ENCODE measurements at regions not wholly inside any gene's neighbourhood (a gene's known extent, or its start where the extent isn't known, plus 50 kb on each side); places are given as distances from the start of the nearest gene placed in this dataset.
A peak's percentile ranks its signal among the peaks of the same experiment; 100 is the strongest.

DNA sequence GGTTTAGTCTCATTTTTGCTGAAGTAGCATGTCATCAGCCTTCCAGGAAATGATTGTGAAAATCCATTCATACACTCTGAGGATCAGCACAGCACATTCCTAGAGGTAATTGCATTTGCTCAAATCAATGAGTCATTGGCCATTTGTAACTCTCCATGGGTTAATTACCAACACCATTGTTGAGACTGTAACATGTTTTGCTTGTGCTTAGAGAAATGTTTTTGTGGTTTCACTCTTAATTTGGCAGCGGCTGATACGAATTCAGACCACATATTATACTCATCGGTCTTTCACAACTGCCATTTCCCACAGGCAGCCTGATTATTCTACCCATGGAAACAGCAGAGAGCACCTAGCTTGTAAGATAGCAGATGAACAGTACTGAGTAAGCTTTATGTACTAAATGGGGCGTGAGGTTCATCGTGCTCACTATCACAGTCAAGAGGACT is 110.3 kb downstream of the NHLRC3 start:
- Histone ChIP-seq H3K27ac (ENCODE audit: low read depth in 2 of 2, low read length in 2 of 2) (no peak overlapping the region), H3K9ac (ENCODE audit: low read length in 3 of 3) (no peak overlapping the region), H3K9me3 (ENCODE audit: control insufficient read depth in 2 of 3, insufficient read depth in 1 of 3, low read length in 3 of 3) (no peaks in the 10 kb centered on the region), H3K27me3 (ENCODE audit: control insufficient read depth, insufficient read depth, low read length) (no peaks in the 10 kb centered on the region), H3K4me3 (ENCODE audit: low read length in 3 of 3) (no peak overlapping the region), H3K36me3 (ENCODE audit: control insufficient read depth in 2 of 3, insufficient read depth in 3 of 3, low read length in 3 of 3) (no peaks in the 10 kb centered on the region), H3K4me1 (ENCODE audit: control insufficient read depth in 2 of 3, insufficient read depth in 2 of 3, low read depth in 1 of 3, low read length in 3 of 3) (no peaks in the 10 kb centered on the region)
- TF ChIP-seq, protein P1, sequence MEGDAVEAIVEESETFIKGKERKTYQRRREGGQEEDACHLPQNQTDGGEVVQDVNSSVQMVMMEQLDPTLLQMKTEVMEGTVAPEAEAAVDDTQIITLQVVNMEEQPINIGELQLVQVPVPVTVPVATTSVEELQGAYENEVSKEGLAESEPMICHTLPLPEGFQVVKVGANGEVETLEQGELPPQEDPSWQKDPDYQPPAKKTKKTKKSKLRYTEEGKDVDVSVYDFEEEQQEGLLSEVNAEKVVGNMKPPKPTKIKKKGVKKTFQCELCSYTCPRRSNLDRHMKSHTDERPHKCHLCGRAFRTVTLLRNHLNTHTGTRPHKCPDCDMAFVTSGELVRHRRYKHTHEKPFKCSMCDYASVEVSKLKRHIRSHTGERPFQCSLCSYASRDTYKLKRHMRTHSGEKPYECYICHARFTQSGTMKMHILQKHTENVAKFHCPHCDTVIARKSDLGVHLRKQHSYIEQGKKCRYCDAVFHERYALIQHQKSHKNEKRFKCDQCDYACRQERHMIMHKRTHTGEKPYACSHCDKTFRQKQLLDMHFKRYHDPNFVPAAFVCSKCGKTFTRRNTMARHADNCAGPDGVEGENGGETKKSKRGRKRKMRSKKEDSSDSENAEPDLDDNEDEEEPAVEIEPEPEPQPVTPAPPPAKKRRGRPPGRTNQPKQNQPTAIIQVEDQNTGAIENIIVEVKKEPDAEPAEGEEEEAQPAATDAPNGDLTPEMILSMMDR (IDR thresholded peaks at IDR 0.05; ENCODE audit: borderline replicate concordance, extremely low read depth, insufficient read depth) = no peak
- no peak for DNase-seq
- intact Hi-C loops (cut with DNase I) = loop anchor here (10.0 kb wide), 1 partner anchor 466 kb away; no protein-coding TSS in a partner anchor
- no peak for FAIRE-seq

DNA sequence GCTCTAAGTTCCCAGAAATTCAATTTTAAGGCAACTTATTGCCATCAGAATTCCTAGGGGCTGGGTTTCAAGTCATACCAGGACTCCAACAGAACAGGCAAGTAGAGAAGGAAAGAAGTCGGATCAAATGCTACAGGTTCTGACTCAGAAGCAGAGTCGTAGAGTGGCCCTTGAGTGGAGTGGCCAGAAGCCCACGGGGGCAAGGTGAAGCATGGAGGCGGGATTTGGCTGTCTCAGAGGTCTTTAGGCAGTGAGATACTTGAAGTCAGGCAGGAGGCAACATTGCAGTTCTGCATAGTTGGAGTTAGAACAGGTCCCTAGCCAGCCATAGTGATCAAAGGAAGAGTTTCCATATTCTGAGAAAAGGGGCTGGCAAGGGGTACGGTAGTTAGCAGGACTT is 111.6 kb downstream of the NHLRC3 start:
- no peaks in the 10 kb centered on the region for H3K27me3 ChIP-seq (ENCODE audit: control insufficient read depth, insufficient read depth, low read length)
- no peaks in the 10 kb centered on the region for H3K4me1 ChIP-seq (ENCODE audit: control insufficient read depth in 2 of 3, insufficient read depth in 2 of 3, low read depth in 1 of 3, low read length in 3 of 3)
- H3K9me3 ChIP-seq (ENCODE audit: control insufficient read depth in 2 of 3, insufficient read depth in 1 of 3, low read length in 3 of 3) = no peaks in the 10 kb centered on the region
- TF ChIP-seq, protein P1 (IDR thresholded peaks at IDR 0.05; ENCODE audit: borderline replicate concordance, extremely low read depth, insufficient read depth) = no peak
- DNase-seq = peak in 1 of 5 donors; percentile 38
- no peak overlapping the region for H3K9ac ChIP-seq (ENCODE audit: low read length in 3 of 3)
- no peak overlapping the region for H3K4me3 ChIP-seq (ENCODE audit: low read length in 3 of 3)
- intact Hi-C loops (cut with DNase I) = loop anchor here (10.0 kb wide), 1 partner anchor 465 kb away; no protein-coding TSS in a partner anchor
- H3K27ac ChIP-seq (ENCODE audit: low read depth in 2 of 2, low read length in 2 of 2) = no peak overlapping the region
- no peak for FAIRE-seq
- no peaks in the 10 kb centered on the region for H3K36me3 ChIP-seq (ENCODE audit: control insufficient read depth in 2 of 3, insufficient read depth in 3 of 3, low read length in 3 of 3)

DNA sequence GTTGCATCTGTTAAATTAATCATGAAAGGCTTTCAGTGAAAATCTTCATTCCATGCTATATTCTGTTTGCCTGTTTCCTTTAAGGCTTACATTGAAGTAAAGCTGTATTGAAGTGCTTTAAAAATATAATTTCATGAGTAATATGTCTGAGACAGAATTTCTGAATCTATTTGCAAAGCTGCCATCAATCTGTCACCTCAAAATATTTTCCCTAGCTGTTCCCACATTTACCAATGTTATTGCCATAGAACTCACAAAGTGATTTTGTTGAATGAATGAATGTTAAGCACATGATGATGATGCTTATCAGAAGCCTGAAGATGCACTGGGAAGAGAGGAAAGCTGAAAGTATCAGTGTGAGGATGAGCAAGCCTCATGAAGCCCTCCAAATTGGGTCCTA is 115.8 kb downstream of the NHLRC3 start:
- Histone ChIP-seq H3K27me3 (ENCODE audit: control insufficient read depth, insufficient read depth, low read length) (no peaks in the 10 kb centered on the region), H3K27ac (ENCODE audit: low read depth in 2 of 2, low read length in 2 of 2) (no peak overlapping the region), H3K9ac (ENCODE audit: low read length in 3 of 3) (no peak overlapping the region), H3K4me1 (ENCODE audit: control insufficient read depth in 2 of 3, insufficient read depth in 2 of 3, low read depth in 1 of 3, low read length in 3 of 3) (no peaks in the 10 kb centered on the region), H3K9me3 (ENCODE audit: control insufficient read depth in 2 of 3, insufficient read depth in 1 of 3, low read length in 3 of 3) (no peaks in the 10 kb centered on the region), H3K36me3 (ENCODE audit: control insufficient read depth in 2 of 3, insufficient read depth in 3 of 3, low read length in 3 of 3) (no peaks in the 10 kb centered on the region), H3K4me3 (ENCODE audit: low read length in 3 of 3) (no peak overlapping the region)
- intact Hi-C loops (cut with DNase I) = no loop called here
- DNase-seq = no peak
- FAIRE-seq = no peak
- TF ChIP-seq, protein P1 (IDR thresholded peaks at IDR 0.05; ENCODE audit: borderline replicate concordance, extremely low read depth, insufficient read depth) = no peak

DNA sequence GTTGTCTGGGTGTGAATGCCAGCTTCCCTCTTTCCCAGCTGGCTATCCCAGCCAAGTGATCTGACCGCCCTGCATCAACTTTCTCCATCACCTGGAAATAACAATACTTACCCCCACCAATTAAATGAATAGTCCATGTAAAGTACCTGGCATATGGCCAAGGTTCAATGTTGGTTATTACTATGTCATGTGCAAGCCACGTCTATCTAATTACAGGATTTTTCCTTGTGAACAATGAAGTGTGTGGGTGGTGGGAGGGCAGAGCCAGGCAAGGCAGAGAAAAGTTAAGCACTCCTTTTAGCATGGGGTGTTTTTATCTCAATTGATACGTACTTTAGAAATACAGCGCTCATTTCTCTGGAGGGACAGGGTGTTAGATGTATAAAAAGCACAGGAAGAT is 121.1 kb downstream of the NHLRC3 start:
- no peaks in the 10 kb centered on the region for H3K9me3 ChIP-seq (ENCODE audit: control insufficient read depth in 2 of 3, insufficient read depth in 1 of 3, low read length in 3 of 3)
- no peak overlapping the region for H3K9ac ChIP-seq (ENCODE audit: low read length in 3 of 3)
- no peak overlapping the region for H3K27ac ChIP-seq (ENCODE audit: low read depth in 2 of 2, low read length in 2 of 2)
- H3K4me1 ChIP-seq (ENCODE audit: control insufficient read depth in 2 of 3, insufficient read depth in 2 of 3, low read depth in 1 of 3, low read length in 3 of 3) = no peaks in the 10 kb centered on the region
- H3K27me3 ChIP-seq (ENCODE audit: control insufficient read depth, insufficient read depth, low read length) = no peaks in the 10 kb centered on the region
- FAIRE-seq (no peak), DNase-seq (no peak)
- H3K36me3 ChIP-seq (ENCODE audit: control insufficient read depth in 2 of 3, insufficient read depth in 3 of 3, low read length in 3 of 3) = no peaks in the 10 kb centered on the region
- TF ChIP-seq, protein P1 (IDR thresholded peaks at IDR 0.05; ENCODE audit: borderline replicate concordance, extremely low read depth, insufficient read depth) = no peak
- intact Hi-C loops (cut with DNase I) = no loop called here
- no peak overlapping the region for H3K4me3 ChIP-seq (ENCODE audit: low read length in 3 of 3)

Measured in kidney (tissue), 13 donors.